ENCODE measurements at regions not wholly inside any gene's neighbourhood (a gene's known extent, or its start where the extent isn't known, plus 50 kb on each side); places are given as distances from the start of the nearest gene placed in this dataset.

GRCh38 chr18:24534271-24534670 lies 73.8 kb downstream of the HRH4 start:
- TF ChIP-seq HDAC6 (IDR thresholded peaks at IDR 0.05; ENCODE audit: low read depth, low read length) (no peak), SUZ12 (IDR thresholded peaks at IDR 0.05; ENCODE audit: low read length) (no peak)
